Upper lobe of left lung (tissue), 4 donors: ENCODE measurements at regions not wholly inside any gene's neighbourhood (a gene's known extent, or its start where the extent isn't known, plus 50 kb on each side); places are given as distances from the start of the nearest gene placed in this dataset.

Source experiments
- CTCF ChIP-seq, 6 experiments: fragments of 450-650 bp in 4 of 6; fragments of 200-600 bp in 2 of 6; sonication (generic) in 2 of 6; IDR thresholded peaks; one replicate each; pipeline ENCODE4 v1.5.1; 2016 to 2019; ENCODE audit warnings: antibody characterized with exemption in 6 of 6
- EP300 ChIP-seq, 4 donors: sonication (generic); formaldehyde crosslinking; IDR thresholded peaks; one replicate each; pipeline ENCODE4 v1.5.1; 2017; ENCODE audit warnings: antibody characterized with exemption in 4 of 4, control low read depth in 2 of 4
- POLR2A ChIP-seq, 4 donors: fragments of 450-650 bp; IDR thresholded peaks; one replicate each; pipeline ENCODE4 v1.5.1; 2016 to 2017; ENCODE audit warnings: antibody characterized with exemption in 4 of 4, mild to moderate bottlenecking in 2 of 4
- POLR2AphosphoS5 ChIP-seq, 2 donors: sonication (generic); formaldehyde crosslinking; IDR thresholded peaks; one replicate each; pipeline ENCODE4 v1.5.1; 2017; ENCODE audit warnings: antibody characterized with exemption in 2 of 2

DNA sequence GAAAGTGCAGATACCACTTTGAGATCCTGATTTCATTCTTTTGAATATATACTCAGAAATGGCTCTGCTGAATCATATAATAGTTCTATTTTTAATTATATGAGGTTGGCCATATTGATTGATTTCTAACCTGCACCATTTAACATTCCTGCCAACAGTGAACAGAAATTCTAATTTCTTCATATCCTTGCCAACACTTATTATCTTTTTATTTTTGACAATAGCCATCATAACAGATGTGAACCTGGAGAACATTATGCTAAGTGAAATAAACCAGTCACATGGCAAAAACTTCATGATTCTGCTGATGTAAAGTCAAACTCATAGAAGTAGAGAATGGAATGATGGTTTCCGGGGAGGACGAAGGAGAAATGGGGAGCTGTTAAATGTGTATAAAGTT, 344.5 kb upstream of the CYRIA start:
- no peak for TF ChIP-seq POLR2AphosphoS5 (IDR thresholded peaks at IDR 0.05)
- no peak for TF ChIP-seq POLR2A (IDR thresholded peaks at IDR 0.05)
- no peak for TF ChIP-seq CTCF (IDR thresholded peaks at IDR 0.05)
- TF ChIP-seq EP300 (IDR thresholded peaks at IDR 0.05) = no peak
